NCI-H226 (cell line): ENCODE measurements at regions not wholly inside any gene's neighbourhood (a gene's known extent, or its start where the extent isn't known, plus 50 kb on each side); places are given as distances from the start of the nearest gene placed in this dataset.
A peak's percentile ranks its signal among the peaks of the same experiment; 100 is the strongest.

Source experiments
- DNase-seq: peaks from one replicate; pipeline ENCODE4 v3.0.0-alpha.2; 2015

GRCh38 chr10:60728056-60728455 is 50.2 kb upstream of the CDK1 start:
- DNase-seq: no peak

GRCh38 chr10:60726257-60726656 is 52.0 kb upstream of the CDK1 start:
- no peak for DNase-seq

DNA sequence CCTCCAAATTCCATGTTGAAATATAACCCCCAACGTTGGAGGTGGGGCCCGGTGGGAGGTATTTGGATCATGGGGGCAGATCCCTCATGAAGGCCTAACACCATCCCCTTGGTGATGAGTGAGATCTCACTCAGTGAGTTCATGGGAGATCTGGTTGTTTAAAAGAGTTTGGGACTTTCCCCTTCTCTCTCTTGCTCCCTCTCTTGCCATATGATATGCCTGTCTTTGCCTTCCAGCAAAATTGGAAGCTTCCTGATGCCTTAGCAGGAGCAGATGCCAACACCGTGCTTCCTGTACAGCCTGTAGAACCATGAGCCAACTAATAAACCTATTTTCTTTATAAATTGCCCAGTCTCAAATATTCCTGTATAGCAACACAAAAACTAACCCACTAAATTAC is 55.7 kb upstream of the CDK1 start:
- DNase-seq: no peak

- no peak for DNase-seq
These were observed 58.6 kb upstream of the CDK1 start for GRCh38 chr10:60719721-60720120.

- DNase-seq: peak; percentile 33
These were observed 59.4 kb upstream of the CDK1 start for GRCh38 chr10:60718886-60719285.

- no peak for DNase-seq
These were observed 60.4 kb upstream of the CDK1 start for GRCh38 chr10:60717852-60718251.

DNA sequence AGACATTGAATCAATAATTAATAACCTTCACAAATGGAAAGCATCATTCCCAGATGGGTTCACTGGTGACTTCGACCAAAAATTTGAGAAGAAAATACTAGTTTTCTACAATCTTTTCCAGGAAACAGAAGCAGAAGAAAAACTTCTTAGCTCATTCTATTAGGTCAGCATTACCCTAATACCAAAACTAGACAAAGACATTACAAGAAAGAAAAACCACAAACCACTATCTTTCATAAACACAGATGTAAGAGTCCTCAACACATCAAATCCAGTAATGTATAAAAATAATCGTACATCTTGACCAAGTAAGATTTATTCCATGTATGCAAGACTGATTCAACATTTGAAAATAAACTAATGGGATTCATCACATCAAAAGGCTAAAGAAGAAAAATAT is 64.0 kb upstream of the CDK1 start:
- DNase-seq: no peak

DNA sequence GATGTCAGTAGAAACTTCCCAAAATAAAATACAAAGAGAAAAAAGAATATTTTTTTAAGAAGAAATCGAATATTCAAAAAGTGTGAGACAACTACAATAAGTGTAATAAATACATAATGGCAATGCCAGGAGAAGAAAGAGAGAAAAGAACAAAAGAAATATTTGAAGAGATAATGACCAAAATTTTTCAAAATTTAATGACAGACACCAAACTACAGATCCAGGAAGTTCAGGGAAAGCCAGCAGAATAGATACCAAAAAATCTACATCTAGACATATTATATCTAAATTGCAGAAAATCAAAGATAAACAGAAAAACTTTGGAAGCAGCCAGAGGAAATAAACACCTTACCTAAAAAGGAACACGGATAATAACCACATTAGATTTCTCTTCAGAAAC is 66.8 kb upstream of the CDK1 start:
- DNase-seq: no peak

DNA sequence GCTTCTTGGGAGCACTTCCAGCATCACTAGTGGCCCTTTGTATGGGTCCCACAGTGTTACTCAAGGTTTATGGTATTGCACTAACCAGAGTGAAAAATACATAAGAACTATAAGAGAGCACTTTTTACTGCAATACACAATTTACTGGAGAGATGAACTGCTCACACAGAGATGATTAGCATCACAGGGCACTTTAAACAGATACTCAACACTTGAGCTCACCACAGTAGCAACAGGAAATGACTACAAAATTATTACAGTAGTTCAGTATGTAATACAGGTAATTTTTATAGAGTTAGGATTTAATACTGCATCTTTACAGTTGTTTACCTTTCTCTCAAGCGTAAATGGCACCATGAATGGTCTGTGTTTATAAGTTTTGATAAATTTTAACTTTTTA is 68.2 kb upstream of the CDK1 start:
- no peak for DNase-seq

GRCh38 chr10:60708666-60709065 is 69.6 kb upstream of the CDK1 start:
- DNase-seq: no peak

GRCh38 chr10:60707841-60708240 is 70.4 kb upstream of the CDK1 start:
- no peak for DNase-seq

GRCh38 chr10:60706146-60706545 is 72.1 kb upstream of the CDK1 start:
- DNase-seq: peak; percentile 61

DNA sequence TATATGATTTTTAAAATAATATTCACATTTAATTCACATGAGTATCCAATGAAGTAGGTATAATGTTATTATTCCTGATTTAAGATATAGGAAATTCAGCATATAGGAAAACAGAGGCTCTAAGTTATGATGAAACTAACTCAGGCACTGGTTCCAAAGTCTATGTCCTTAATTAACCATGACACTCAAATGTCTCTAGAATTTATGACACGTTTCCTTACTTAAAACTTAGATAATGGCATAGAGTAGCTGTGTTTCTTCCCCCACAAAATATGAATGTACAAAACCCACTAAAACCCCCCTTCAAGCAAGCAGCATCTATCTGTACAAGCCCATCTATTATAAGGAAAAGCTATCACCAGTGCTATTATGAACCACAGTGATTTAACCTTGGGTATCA is 72.9 kb upstream of the CDK1 start:
- DNase-seq: no peak

DNA sequence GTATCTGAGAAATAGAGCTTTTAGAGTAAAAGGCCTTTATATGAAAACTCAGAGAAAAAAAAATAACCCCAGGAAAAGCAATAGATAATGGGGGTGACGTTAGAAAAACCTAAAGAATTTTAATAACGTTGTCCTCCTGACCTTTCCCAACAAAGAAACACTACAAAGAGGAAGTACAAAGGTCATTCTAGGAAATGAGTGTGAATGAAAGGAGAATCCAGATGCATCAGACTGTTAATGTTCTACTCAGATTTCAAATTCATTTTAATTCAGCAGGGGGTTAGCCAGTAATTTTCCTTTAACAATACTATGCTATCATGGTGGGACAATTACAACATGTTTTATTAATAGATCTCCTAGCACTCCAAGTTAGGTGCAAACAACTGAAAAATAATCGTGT is 73.8 kb upstream of the CDK1 start:
- no peak for DNase-seq

GRCh38 chr10:60703266-60704041 is 74.8 kb upstream of the CDK1 start:
- no peak for DNase-seq

- DNase-seq: no peak
These were observed 90.6 kb upstream of the CDK1 start for GRCh38 chr10:60687679-60688078.

DNA sequence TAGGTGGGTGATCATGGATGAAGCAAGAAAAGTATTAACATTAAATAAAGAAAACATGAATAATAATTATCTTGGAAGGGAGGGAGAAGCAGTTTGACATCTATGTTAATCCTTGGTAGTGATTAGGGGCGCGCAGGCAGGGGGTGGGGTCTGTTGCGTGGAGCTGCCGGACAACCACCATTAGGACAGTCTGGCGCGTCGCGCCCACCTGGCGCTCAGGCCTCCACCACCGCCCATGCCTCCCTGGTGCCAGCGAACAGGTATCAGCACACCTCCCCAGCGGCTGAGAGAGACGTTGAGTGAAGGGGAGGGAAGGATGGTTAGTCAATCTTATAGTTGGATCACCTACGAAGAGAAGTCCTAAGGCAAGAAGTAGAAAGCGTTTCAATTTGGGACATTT is 94.2 kb upstream of the CDK1 start:
- no peak for DNase-seq

GRCh38 chr10:60681103-60681502 is 97.2 kb upstream of the CDK1 start:
- no peak for DNase-seq

- no peak for DNase-seq
These were observed 98.8 kb upstream of the CDK1 start for GRCh38 chr10:60679388-60679990.

DNA sequence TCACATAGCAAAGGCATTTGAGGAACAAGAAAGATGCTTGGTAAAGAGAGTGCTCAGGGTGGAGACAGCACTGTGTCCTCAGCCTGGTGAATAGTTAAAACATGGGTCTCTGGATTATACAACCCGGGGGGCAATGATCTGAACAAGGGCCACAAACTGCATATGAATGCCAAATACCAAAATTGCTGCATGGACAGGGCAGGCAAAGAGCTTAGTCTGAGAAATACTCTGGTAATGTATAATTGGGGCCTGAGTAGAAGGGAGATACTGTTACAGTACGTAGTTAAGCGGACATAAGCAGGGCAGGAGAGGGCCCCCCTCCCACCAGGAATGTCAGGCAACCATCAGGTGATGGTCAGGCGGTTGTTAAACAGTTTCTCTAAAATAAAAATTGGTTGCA is 99.3 kb upstream of the CDK1 start:
- DNase-seq: no peak

DNA sequence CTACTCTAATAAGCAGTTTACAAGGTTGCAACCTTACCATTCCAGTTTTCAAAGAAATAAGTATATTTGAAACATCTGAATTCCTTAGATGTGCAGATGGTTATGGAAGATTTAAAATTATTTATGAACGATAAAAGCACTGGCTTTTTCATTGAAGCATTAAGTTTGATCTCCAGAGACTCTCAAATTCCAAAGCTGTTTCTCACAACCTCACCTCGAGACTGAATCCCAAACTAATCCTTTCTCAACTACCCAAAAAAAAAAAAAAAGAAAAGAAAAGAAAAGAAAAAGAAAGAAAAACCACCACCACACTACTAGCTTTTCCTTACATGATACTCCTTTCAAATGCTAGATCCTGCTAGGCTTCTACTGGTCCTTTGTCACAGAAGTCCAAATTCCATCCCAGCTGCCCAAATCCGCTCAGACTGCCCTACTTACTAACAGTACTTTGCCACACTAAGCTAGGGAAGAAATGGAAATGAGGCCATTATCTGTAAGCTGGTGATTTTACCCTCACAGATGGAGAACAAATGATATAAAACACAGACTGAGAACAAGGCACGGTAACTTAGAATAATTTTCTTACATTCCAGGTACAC is 100.6 kb upstream of the CDK1 start:
- no peak for DNase-seq

DNA sequence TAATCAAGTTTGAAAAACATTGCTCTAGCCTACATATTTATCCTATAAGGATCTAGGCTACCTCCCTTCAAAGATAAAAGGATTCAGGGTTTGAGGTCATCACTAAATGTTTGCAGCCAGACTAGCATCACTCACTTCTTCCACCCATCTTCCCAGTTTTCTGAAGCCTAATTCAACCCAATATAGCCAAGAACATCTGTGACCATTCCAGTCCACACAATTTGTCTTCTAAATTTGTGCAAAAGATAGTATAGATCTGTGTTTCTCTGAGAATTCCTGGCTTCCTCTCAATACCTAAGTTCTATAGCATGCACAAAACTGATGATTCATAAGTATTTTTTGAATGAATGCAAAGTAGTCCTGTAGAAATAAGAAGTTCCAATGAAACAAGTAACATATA is 103.0 kb upstream of the CDK1 start:
- no peak for DNase-seq

GRCh38 chr10:60669501-60669900 is 108.8 kb upstream of the CDK1 start:
- DNase-seq: no peak

DNA sequence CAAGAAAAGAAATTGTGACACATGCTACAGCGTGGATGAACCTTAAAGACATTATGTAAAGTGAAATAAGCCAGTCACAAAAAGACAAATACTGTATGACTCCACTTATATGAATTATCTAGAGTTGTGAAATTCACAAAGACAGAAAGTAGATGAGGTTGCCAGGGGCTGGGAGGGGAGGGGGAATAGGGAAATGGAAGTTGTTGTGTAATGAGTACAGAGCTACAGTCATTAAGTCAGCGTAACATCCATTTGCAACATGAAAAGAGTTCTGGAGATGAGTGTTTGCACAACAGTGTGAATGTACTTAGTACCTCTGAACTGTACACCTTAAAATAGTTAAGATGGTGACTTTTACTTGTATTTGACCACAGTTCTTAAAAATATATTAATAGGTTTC is 112.1 kb upstream of the CDK1 start:
- DNase-seq: no peak

DNA sequence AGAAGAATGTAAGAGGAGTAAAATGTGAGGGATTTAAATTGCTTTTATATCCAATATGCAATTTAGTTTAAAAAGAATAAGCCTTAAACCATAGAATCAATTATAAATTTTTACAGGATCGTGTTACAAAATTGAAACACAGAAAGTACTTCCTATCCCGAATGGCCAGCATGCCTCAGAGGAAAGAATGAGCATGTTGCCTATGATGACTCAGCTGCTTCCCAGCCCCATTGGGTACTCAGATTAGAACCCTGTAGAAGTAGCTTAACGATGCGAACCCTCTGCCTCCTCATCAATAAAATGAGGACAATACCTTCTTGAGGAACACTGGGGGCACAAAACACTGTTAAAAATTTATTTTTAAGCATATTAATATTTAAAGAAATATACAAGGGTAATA is 113.4 kb upstream of the CDK1 start:
- DNase-seq: no peak
